Cardiac muscle cell (in vitro differentiated cells and primary cell): ENCODE measurements at regions not wholly inside any gene's neighbourhood (a gene's known extent, or its start where the extent isn't known, plus 50 kb on each side); places are given as distances from the start of the nearest gene placed in this dataset.

Source experiments
- DNase-seq, 2 donors: peaks; one replicate each; pipeline versions ENCODE4 v3.0.0 to v3.0.0-alpha.2; 2010 to 2017; ENCODE audit warnings: low read depth in 1 of 2, low spot score in 1 of 2
- H3K27ac ChIP-seq: fragments of 200-600 bp; sonication (generic); 2 replicates; pipeline ENCODE4 v1.5.1; 2016
- H3K27me3 ChIP-seq: fragments of 200-600 bp; sonication (generic); 2 replicates; pipeline ENCODE4 v1.6.0; 2016; ENCODE audit warnings: control low read depth
- H3K36me3 ChIP-seq: fragments of 200-600 bp; sonication (generic); 2 replicates; pipeline ENCODE4 v1.5.1; 2016; ENCODE audit warnings: control low read depth
- H3K4me1 ChIP-seq: fragments of 200-600 bp; sonication (generic); 2 replicates; pipeline ENCODE4 v1.8.1; 2017; ENCODE audit warnings: low read depth, mild to moderate bottlenecking, mixed run types
- H3K4me3 ChIP-seq: fragments of 200-600 bp; sonication (generic); 2 replicates; pipeline ENCODE4 v1.5.1; 2016; ENCODE audit warnings: mild to moderate bottlenecking
- H3K9me3 ChIP-seq: fragments of 200-600 bp; sonication (generic); 2 replicates; pipeline ENCODE4 v1.5.1; 2017; ENCODE audit warnings: low read depth, mild to moderate bottlenecking, control low read depth
- CTCF ChIP-seq: IDR thresholded peaks from 2 replicates; pipeline ENCODE4 v1.5.1; 2012; ENCODE audit warnings: low read depth, mild to moderate bottlenecking, low read length

- TF ChIP-seq CTCF = no peak
- H3K27ac ChIP-seq = peak overlapping the region; percentile 82
- peak in 1 of 2 donors; percentile 43 for DNase-seq
- H3K9me3 ChIP-seq = no peaks in the 10 kb centered on the region
- H3K4me1 ChIP-seq = peaks cover 27% of the 10 kb centered on the region
- peak overlapping the region; percentile 0 for H3K4me3 ChIP-seq
- no peaks in the 10 kb centered on the region for H3K27me3 ChIP-seq
- no peaks in the 10 kb centered on the region for H3K36me3 ChIP-seq
Observed at GRCh38 chr4:64503945-64504675, 94.9 kb upstream of the TECRL start.

- H3K27ac ChIP-seq = peak overlapping the region; percentile 82
- H3K4me1 ChIP-seq = peaks cover 28% of the 10 kb centered on the region
- no peaks in the 10 kb centered on the region for H3K9me3 ChIP-seq
- TF ChIP-seq CTCF = no peak
- no peaks in the 10 kb centered on the region for H3K36me3 ChIP-seq
- DNase-seq = no peak
- peak overlapping the region; percentile 0 for H3K4me3 ChIP-seq
- H3K27me3 ChIP-seq = no peaks in the 10 kb centered on the region
Observed at GRCh38 chr4:64503416-64503815, 94.2 kb upstream of the TECRL start.

- Histone ChIP-seq H3K4me1 (peaks cover 20% of the 10 kb centered on the region), H3K27ac (no peak overlapping the region), H3K27me3 (no peaks in the 10 kb centered on the region), H3K4me3 (no peak overlapping the region), H3K9me3 (no peaks in the 10 kb centered on the region), H3K36me3 (no peaks in the 10 kb centered on the region)
- DNase-seq = peak in 1 of 2 donors; percentile 3
- no peak for TF ChIP-seq CTCF
Observed at GRCh38 chr4:64497491-64497890, 88.2 kb upstream of the TECRL start.

- no peak for DNase-seq
- no peak for TF ChIP-seq CTCF
- Histone ChIP-seq H3K27ac (no peak overlapping the region), H3K4me1 (peaks cover 25% of the 10 kb centered on the region), H3K9me3 (no peaks in the 10 kb centered on the region), H3K36me3 (no peaks in the 10 kb centered on the region), H3K4me3 (no peak overlapping the region), H3K27me3 (no peaks in the 10 kb centered on the region)
Observed at GRCh38 chr4:64495946-64496345, 86.7 kb upstream of the TECRL start.

GRCh38 chr4:64489628-64490027 is 80.4 kb upstream of the TECRL start:
- H3K4me1 ChIP-seq = peaks cover 8% of the 10 kb centered on the region
- no peak for DNase-seq
- TF ChIP-seq CTCF = no peak
- no peaks in the 10 kb centered on the region for H3K27me3 ChIP-seq
- no peaks in the 10 kb centered on the region for H3K36me3 ChIP-seq
- no peak overlapping the region for H3K27ac ChIP-seq
- no peak overlapping the region for H3K4me3 ChIP-seq
- H3K9me3 ChIP-seq = no peaks in the 10 kb centered on the region
